Transverse colon (tissue), 4 donors: ENCODE measurements at regions not wholly inside any gene's neighbourhood (a gene's known extent, or its start where the extent isn't known, plus 50 kb on each side); places are given as distances from the start of the nearest gene placed in this dataset.

Experiments
- EP300 ChIP-seq: sonication (generic); formaldehyde crosslinking; IDR thresholded peaks from one replicate; pipeline ENCODE4 v1.6.1; 2017; ENCODE audit warnings: antibody characterized with exemption, low read depth
- POLR2A ChIP-seq: fragments of 450-650 bp; IDR thresholded peaks from one replicate; pipeline ENCODE4 v1.6.1; 2016; ENCODE audit warnings: antibody characterized with exemption, mild to moderate bottlenecking, moderate library complexity
- POLR2AphosphoS5 ChIP-seq, 3 donors: sonication (generic); formaldehyde crosslinking; IDR thresholded peaks; one replicate each; pipeline ENCODE4 v1.6.1; 2016; ENCODE audit warnings: antibody characterized with exemption in 3 of 3
- TF ChIP-seq, protein P1 (sequence below), 5 experiments: fragments of 200-600 bp in 3 of 5; fragments of 450-650 bp in 2 of 5; sonication (generic) in 3 of 5; IDR thresholded peaks; 1 replicate in 2 of 5; 2 replicates in 3 of 5; pipeline ENCODE4 v1.5.1; 2016 to 2017; ENCODE audit warnings: antibody characterized with exemption in 5 of 5, inconsistent platforms in 3 of 5, mild to moderate bottlenecking in 2 of 5, moderate library complexity in 1 of 5

DNA sequence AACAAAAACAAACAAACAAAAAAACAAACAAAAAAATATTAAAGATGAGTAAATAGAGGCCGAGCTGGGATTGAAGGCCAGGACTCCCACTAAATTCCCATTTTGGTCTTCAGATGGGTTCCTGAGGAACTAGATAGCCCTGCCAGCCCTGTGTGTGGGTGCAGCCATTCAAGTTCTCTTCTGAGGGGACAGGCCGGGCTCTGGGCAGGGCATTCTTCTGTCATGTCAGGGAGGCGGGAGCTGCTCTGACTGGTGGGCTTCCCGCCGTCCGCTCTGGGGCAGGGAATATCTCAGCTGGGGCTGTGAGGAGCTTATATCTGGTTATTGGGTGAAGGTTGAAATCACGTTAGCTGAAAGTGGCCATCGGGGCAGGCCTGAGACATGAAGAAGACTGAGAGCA lies 127.3 kb upstream of the CXCR4 start:
- TF ChIP-seq, protein P1, sequence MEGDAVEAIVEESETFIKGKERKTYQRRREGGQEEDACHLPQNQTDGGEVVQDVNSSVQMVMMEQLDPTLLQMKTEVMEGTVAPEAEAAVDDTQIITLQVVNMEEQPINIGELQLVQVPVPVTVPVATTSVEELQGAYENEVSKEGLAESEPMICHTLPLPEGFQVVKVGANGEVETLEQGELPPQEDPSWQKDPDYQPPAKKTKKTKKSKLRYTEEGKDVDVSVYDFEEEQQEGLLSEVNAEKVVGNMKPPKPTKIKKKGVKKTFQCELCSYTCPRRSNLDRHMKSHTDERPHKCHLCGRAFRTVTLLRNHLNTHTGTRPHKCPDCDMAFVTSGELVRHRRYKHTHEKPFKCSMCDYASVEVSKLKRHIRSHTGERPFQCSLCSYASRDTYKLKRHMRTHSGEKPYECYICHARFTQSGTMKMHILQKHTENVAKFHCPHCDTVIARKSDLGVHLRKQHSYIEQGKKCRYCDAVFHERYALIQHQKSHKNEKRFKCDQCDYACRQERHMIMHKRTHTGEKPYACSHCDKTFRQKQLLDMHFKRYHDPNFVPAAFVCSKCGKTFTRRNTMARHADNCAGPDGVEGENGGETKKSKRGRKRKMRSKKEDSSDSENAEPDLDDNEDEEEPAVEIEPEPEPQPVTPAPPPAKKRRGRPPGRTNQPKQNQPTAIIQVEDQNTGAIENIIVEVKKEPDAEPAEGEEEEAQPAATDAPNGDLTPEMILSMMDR (IDR thresholded peaks at IDR 0.05), result no peak
- TF ChIP-seq POLR2A (no peak), EP300 (no peak), POLR2AphosphoS5 (IDR thresholded peaks at IDR 0.05) (no peak)
